ENCODE measurements at regions not wholly inside any gene's neighbourhood (a gene's known extent, or its start where the extent isn't known, plus 50 kb on each side); places are given as distances from the start of the nearest gene placed in this dataset.

DNA sequence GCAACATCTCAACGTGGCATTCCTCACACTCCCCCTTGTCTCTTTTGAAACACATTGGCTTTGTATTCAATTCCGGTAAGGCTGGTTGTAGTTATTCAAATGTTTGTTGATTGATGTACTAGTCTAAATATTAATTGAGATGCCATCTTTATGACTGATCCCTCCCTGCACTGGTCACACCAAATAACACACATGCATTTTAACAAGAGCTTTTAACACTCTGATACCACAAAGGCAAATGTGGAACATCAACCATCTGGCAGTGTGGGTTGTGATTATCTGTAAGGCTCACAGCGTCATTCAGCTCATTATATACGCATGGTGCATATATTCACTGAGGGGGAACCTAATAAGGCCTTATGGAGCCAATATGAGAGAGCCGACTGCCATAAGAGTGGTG, 305.0 kb downstream of the TENT4A start:
- no peak for DNase-seq

DNA sequence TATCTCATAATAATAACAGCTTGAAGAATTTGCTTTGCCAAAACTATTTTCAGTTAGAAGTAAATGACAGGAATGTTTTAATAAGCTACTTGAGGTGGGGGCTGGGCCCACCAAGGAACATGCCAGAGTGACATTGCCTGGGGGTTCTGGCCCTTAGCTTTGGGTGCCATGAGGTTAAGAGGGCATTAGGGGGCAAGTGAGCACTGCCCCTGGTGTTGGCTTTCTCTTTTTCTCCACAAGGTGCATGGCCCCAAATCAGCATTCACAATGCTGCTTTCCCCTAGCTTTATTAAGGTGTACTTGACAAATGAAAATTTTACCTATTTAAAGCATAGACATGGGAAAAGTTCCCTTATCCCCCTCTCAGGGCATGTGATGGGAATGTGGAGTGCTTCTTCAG, 305.4 kb downstream of the TENT4A start:
- no peak for DNase-seq

DNA sequence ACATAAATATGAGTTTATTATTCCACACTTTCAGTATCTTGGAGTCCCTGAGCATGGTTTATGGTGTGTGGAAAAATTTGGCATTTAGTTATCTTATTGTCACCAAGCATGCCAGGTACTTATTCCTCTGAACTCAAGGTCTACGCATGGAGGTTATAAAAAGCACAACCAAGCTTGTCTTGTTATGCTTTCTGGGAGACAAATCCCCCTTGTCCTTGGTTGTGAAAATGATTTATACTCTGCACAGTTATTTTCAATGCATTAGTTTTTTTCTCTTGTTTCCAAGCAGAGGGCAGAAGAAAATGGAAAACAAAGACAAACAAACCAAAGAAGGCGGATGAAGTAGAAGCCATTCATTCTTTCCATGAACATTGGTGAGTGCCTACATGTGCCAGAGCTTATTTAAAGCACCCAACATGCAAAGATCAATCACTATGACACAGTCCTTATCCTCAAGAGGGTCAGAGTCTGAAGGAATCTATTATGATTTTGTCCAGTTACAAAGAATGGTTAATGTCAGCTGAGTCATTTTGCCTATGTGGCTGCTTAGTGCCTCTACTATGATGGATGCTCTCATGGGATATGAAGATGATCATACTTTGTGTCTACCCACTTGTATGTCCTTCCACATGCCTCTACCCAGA, 323.1 kb downstream of the TENT4A start:
- no peak for DNase-seq

DNA sequence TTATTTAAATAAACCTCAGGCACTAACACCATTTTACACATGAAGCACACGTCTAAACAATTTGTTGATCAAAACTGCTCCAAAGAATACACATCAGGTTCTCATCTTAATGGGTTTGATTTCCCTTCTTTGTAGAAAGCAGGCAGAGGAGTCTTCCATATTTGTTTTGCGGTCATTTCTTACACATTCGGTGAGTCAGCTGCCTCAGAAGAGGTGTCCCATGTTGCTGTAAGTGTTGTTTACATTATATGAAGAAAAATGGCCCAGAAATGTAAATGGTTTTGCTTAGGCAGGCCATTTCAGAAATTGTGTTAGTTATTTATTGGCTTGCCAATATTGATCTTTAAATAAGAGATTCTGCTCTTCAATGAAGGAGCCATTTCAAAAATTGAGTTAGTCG, 325.8 kb downstream of the TENT4A start:
- no peak for DNase-seq

DNA sequence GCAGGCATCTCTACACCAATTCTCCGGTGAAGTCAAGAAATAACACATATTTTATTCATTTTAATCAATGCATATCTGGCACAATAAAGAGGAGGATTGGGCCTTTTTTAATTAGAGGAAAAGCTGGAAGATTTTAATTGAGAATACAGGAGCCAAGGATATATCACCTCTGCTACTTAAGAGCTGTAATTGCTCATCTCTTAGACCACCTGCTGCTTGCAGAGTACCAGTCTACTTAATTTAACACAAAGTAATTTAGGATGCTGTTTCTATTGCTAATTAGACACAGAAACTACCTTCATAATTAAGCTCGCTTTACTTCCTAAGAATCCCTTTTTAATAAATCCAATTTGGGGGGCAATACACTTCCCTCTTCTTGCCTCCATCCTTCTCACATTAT, 326.9 kb downstream of the TENT4A start:
- no peak for DNase-seq

DNA sequence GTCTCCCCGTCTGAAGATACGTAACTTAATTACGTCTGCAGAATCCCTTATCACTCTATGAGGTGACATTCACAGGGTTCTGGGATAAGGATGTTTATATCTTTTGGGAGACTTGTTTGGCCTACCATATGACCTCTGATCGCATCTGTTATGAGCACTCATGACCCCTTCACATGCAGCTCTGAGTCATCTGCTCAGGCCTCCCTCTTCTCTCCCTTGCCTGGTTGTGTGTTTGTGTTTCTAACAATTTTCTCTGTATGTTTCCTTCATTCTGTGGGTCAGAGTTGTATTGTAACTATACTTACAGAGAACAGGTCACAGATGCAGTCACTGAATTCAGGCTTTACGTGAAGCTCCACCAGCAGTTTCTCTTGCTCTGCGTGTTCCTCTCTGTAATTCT, 330.6 kb downstream of the TENT4A start:
- no peak for DNase-seq

DNA sequence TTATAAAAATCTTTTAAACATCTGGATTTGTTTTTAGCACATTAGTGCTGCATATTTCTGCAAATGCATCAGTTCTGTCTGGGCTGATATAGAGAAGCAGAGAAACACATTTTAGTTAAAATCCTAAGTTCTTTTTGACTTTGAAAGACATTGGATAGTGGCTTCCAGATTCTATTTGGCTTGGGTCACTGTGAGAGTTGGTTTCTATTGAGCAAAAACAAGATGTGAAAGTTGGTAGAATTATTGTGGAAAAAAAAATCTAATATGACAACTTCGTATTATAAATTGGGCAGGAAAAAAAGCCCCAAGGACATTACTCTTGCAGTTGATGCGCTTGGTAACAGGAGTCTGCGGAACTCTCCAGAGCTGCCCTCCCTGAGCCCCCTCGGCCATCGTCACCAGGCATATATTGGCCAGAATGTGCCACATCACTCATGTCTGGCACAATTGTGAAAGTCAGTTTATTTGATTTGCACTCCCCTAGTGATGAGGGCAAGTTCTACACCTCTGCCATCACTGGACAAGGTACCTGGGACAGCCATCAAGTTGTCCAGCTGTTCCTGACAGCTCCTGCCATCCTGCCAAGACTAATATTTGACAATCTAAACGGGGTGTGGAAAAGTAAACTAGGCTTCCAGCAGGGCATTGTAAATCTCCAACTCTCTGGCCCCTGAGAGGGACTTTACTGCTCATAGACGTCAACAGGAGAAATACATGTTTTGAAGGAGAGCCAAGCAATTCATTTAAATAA, 334.5 kb downstream of the TENT4A start:
- DNase-seq: no peak

DNA sequence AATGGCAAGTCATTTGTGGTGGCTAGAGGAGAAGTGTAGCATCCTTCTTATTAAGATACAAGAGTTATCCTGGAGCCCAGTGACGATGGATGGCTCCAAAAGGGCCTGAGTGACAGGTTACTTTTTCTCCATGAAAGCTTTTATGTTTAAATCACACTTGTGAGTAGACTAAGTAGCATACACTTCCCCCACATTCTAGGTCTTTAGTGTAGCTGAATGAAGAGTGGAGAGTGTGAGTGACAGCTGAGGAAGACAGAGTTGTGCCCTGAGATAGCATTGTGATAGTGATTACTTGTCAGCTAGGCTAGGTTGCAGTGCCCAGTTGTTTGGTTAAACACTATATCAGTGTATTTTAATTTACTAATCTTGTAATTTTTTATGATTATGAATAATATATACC, 337.8 kb downstream of the TENT4A start:
- DNase-seq: no peak

DNA sequence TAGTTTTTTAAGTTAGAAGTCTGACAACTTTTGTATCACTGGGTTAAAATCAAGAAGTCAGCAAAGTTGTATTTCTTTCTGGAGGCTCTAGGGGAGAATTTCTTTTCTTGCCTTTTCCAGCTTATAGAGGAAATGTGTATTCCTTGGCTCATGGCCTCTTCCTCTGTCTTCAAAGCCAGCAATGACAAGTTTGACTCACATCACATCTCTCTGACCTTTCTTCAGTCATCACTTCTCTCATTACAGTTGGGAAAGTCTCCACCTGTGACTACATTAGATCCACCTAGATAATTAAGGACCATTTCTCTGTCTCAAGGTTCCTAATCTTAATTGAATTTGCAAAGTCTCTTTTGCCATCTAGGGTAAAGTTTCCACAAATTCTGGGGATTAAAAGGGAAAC, 339.9 kb downstream of the TENT4A start:
- DNase-seq: no peak

DNA sequence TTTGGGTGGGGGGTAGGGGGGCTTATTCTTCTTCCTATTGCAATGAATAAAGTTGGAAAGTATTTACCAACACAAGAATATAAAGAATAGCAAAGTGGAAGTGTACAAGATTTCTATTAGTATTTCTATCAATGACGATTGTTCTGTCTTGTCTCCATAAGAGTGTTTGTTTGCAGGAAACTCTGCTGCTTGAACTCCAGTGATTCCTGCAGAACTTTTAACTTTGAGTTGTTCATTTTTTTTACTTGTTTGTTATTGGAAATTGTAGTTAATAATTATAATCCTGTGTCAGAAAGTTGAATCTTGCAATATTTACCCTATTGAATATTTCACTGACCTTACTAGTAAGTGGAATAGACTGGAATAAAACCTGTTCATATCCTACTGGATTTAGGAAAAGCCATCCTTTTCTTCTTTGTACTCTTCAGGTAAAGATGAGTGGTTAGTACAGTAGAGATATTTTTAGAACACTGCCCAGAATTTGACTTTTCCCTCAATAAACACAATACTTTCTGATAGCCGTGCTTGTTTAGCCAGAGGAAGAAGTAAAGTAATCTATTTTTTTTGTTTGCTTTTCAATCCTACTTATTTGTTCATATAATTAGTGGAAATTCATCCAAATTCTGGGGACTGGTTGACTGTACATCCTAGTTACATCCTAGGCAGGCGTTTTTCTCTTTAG, 340.4 kb downstream of the TENT4A start:
- DNase-seq: no peak

DNA sequence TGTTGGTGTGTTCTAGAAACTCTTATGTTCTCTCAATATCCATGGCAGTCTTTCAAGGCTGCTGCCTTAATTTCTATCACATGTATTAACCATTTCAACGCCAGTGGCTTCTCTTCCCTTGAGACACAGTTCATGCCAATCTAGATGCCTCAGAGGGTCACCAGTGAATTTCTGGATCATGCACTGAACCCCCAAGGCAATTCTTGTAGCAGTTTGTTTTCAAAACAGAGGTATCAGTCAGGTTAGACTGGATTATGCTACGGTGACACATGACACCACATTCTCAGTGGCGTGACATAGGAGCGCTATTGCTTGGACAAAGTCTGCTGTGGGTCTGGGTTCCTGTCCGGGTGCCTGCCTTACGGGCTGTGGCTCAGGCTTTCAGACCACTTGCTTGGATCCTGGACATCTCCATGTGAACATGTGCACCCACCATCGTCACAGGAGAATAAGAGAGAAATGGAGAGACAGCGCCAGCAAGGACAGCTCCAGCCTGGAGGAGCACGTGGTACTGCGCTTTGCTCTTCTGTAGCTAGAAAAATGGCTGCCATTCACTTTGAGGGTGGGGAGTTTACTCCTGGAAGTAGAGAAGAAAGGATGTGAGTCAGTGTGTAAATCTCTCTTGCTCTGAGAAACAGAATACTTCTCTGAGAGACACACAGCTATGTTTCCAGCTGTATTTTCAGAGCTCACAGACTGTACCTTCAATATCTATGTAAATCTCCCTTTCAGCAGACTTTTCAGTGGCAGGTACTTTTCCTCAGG, 329.3 kb upstream of the ADCY2 start:
- DNase-seq: no peak

DNA sequence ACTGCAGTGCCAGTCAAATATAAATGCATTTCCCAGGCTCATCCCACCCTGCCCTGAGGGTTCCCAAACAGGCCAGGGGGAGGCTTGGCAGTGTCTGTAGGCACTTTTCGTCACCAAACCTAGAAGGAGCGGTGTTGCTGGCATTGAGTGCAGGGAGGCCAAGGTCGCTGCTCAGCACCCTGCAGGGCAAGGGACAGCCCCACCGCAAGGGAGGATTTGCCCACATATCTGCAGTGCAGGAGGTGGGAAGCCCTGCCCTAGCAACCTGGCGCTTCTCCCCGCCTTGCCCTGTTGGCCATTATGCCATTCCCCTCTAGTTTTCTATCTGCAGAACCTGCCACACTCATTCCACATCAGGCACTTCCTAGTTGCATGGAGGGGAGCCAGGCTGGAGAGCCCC, 327.8 kb upstream of the ADCY2 start:
- no peak for DNase-seq

DNA sequence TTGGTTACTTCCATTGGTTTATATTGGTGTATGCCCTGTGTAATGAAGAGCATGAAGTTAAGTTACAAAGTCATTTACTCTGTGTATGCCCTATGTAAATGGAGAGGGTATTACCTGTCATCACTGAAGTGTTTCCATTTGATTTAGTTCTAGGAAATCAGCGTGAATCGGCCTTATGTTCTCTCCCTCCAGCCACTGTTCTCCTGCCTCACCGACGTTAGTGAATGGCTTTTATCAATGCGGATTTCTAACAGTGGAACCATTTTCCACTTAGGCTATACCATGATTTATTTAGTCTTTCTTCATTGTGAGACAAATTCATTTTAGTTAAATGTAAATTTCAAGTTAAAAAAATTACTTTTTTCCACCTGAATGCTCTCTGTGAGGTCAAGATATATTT, 327.0 kb upstream of the ADCY2 start:
- no peak for DNase-seq

DNA sequence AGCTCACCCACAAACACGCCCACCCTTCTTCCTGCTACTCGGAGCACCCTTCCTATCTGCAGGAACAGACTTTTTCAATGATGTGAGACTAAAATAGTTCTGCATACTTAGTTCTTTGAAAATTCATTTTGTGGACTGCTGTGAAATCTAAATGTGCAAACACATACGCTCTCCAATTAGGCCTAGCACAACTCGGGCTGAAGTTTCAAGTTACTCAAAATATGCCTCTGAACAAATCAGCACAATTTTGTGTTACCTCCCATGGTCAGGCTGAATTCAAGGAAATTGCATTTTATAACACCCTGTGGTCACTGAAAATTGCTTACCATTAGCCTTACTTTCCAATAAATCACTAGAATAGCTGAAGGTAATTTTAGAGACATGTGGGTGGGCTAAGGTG, 323.8 kb upstream of the ADCY2 start:
- DNase-seq: no peak

DNA sequence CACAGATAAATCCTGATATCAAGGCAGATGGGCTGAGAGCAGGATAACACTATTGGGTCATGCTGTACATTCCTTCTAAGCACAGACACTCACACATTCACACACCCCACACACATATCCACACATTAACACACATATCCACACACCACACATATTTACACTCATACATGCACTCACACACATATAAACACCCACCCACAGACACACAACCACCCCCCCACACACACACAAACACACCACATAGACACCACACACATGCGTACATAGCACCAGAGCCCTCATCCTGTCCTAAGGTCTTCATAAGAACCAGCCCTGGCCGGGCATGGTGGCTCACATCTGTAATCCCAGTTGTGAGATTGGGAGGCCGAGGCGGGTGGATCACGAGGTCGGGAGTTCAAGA, 322.3 kb upstream of the ADCY2 start:
- no peak for DNase-seq

DNA sequence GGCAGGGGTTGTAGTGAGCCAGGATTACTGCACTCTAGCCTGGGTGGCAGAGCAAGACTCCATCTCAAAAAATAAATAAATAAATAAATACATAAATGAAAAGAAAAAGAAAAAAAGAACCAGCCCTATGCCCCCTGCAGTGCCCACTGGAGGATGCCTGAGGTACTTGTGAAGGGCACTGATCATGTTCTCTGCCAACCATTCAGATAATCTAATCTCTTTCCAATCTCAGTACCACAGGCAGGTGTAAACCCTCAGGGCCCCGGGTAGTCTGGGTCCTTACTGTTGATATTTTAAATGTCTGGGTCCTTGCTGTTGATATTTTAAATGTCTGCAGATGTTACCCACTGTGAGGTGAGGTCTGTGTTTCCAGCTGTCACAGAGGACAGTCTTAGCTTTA, 321.8 kb upstream of the ADCY2 start:
- DNase-seq: no peak

DNA sequence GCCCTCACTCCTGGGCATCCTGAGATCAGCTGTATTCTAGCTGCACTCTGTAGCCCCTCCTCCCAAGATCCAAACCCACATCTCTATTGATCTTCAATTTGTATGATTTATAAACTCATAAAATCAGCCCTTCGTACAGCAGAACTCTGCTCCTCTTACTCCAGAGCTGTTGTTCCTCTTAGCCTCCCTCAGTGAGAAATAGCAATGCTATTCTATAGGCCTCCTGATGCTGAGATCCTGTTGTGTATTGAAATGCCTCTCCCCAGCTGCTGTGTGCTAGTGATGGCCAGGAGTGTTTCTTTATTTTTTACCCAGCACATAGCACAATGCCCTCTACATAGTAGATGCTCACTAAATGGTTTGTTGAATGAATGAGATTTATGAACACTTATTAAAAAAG, 320.5 kb upstream of the ADCY2 start:
- DNase-seq: no peak

DNA sequence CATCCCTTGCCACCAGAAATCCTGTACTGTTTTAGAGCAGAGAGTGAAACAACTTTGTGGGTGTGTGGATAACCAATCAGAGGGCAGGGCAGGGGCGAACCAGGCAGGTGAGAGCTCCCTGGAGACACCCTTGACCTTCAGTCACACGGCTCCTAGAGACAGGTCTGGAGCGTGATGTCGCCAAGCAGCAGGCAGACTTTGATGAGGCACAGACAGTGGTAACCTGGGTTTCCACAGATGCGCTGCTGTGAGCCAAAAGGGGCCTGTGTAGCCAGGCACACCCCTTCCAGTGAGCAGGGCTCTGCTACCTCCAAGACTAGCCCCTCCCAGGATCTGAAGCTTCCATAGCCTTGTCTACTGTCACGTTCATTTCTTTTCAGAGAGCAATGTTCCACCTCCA, 317.8 kb upstream of the ADCY2 start:
- no peak for DNase-seq

DNA sequence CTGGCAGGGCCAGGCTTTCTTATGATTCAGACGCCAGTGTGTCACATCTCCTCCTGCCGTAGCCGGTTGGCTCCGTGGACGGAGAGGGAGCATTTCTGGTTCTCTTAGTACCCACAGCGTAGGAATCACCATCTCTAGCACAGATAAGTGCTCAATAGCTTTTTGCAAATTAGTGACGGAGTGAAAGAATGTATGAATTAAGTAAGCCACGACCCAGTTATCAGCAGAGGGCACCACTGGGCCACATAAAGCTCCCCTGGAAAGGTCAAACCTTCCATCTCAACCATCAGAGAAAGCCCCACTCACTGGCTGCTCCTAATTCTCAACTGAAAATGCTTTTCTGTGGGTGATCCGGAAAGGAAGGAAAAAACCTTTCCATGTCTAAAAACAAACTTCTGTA, 317.0 kb upstream of the ADCY2 start:
- DNase-seq: no peak

DNA sequence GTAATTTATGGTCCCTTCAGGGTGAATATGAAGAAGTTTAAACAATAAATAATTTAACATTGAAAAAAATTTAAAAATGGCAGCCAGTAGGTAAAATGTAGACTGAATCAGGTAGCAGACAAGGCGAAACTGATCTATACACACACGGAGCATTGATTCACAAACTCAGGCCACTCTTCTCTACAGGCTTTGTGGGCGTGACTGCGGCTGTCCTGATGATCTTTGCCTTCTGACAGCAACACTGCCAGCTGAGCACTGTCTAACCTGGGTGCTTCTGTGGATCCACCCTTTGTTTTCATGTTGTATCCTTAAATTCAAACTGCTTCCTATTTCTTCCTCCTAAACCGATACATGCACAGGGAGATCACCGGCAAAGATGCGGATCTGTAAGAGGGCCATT, 315.4 kb upstream of the ADCY2 start:
- DNase-seq: no peak

DNA sequence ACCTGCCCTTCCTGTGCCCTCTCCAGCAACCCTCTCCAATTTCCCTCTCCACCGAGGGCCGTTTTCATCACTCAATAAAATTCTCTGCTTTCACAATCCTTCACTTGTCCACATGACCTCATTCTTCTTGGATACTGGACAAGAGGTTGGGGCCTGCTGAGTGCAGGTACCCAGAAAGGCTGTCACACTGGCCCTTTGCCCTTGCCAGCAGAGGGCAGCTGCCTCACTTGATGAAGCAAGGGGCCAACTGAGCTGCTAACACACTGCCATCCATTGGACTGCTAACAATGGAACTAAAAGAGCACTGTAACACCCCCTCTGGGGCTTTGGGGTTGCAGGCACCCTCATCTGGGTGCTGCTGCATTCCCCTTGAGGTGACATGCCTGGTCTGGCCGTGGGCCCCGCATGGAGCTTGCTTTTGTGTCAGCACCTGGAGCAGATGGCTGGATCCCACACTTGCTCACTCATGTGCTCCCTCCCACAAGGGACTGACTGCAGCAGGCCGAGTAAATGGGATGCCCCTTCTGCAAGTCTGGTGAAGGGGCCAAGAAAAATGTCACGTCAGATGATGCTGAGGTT, 308.1 kb upstream of the ADCY2 start:
- no peak for DNase-seq

DNA sequence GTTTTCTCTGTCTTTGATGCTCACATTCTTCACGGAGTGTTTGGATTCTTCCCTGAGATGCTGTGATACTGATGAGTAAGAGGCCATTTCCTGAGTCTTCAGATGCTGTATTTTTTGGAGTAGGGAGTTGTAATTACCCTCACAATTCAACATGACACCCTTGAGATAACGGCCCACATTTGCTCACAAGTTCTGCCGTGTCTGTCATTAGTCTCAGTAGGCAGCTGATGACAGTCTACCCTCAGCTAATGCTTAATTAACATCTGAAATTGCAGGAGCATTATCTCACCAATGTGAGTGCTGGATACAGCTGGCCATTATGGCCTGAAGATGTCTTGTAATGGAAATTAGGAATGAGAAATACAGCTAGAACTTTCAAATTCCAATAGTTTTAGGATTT, 307.1 kb upstream of the ADCY2 start:
- DNase-seq: no peak

DNA sequence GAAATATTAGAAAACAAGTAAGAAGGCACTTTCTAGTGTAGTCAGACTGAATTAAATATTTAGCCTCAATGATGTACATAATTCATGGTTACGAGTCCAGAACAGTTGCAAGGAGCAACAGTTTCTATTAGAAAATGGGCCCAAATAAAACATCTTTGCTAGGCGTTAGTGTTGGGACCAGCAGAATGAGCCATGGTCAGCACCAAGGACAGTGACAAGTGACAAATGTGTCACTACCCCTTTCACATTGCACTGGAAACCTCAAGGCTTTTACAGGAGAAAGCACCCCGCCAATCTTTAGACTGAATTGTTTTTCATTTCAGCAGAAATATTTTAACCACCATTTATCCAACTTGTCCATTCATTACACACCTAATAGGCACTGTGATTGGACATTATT, 301.3 kb upstream of the ADCY2 start:
- DNase-seq: peak; percentile 29

Data from MV-4-11 (cell line).